Activated T-cell treated with anti-CD3 and anti-CD28 coated beads, Interleukin-2, amount 50 U/mL, for 1 hour (primary cell): ENCODE measurements at regions not wholly inside any gene's neighbourhood (a gene's known extent, or its start where the extent isn't known, plus 50 kb on each side); places are given as distances from the start of the nearest gene placed in this dataset.
A peak's percentile ranks its signal among the peaks of the same experiment; 100 is the strongest.
"Not testable (repeated sequence)": the region's sequence is repeated elsewhere in the genome, so short reads cannot be mapped to it uniquely, and the experiment has no call there.

Experiments
- DNase-seq: peaks from one replicate; pipeline ENCODE4 v3.0.0-alpha.2; 2020

GRCh38 chr6:90463359-90463758 is 123.5 kb downstream of the MAP3K7 start:
- no peak for DNase-seq

- DNase-seq, result no peak
These were observed 124.8 kb downstream of the MAP3K7 start for GRCh38 chr6:90462102-90462501.

- no peak for DNase-seq
These were observed 125.5 kb downstream of the MAP3K7 start for GRCh38 chr6:90461383-90461782.

- no peak for DNase-seq
These were observed 126.8 kb downstream of the MAP3K7 start for GRCh38 chr6:90460051-90460450.

GRCh38 chr6:90459225-90459758 is 127.6 kb downstream of the MAP3K7 start:
- DNase-seq, result no peak

- DNase-seq, result peak; percentile 60
These were observed 128.3 kb downstream of the MAP3K7 start for GRCh38 chr6:90458353-90459224.

GRCh38 chr6:90457867-90458259 is 129.0 kb downstream of the MAP3K7 start:
- no peak for DNase-seq

GRCh38 chr6:90456997-90457866 is 129.6 kb downstream of the MAP3K7 start:
- DNase-seq, result not testable (repeated sequence)

GRCh38 chr6:90456001-90456400 is 130.9 kb downstream of the MAP3K7 start:
- DNase-seq, result no peak

- no peak for DNase-seq
These were observed 131.9 kb downstream of the MAP3K7 start for GRCh38 chr6:90454836-90455427.

- DNase-seq, result no peak
These were observed 136.5 kb downstream of the MAP3K7 start for GRCh38 chr6:90450268-90450953.

GRCh38 chr6:90449311-90449710 is 137.6 kb downstream of the MAP3K7 start:
- no peak for DNase-seq

GRCh38 chr6:90448836-90449235 is 138.0 kb downstream of the MAP3K7 start:
- no peak for DNase-seq

GRCh38 chr6:90446164-90446563 is 140.7 kb downstream of the MAP3K7 start:
- DNase-seq, result no peak

GRCh38 chr6:90445533-90446108 is 141.3 kb downstream of the MAP3K7 start:
- DNase-seq, result no peak

GRCh38 chr6:90444160-90444714 is 142.6 kb downstream of the MAP3K7 start:
- DNase-seq, result no peak

- no peak for DNase-seq
These were observed 144.5 kb downstream of the MAP3K7 start for GRCh38 chr6:90442366-90442765.

- DNase-seq, result no peak
These were observed 144.1 kb upstream of the BACH2 start for GRCh38 chr6:90440586-90441283.

- DNase-seq, result no peak
These were observed 142.9 kb upstream of the BACH2 start for GRCh38 chr6:90439586-90439985.

- DNase-seq, result no peak
These were observed 139.8 kb upstream of the BACH2 start for GRCh38 chr6:90436403-90436802.

- DNase-seq, result no peak
These were observed 138.7 kb upstream of the BACH2 start for GRCh38 chr6:90435207-90435899.
